Spleen (tissue), 7 donors: ENCODE measurements at regions not wholly inside any gene's neighbourhood (a gene's known extent, or its start where the extent isn't known, plus 50 kb on each side); places are given as distances from the start of the nearest gene placed in this dataset.

Source experiments
- CTCF ChIP-seq, 11 experiments: fragments of 200-600 bp in 7 of 11; fragments of 450-650 bp in 4 of 11; sonication (generic) in 4 of 11; IDR thresholded peaks in 8 of 11; conservative IDR thresholded peaks in 3 of 11; 1 replicate in 7 of 11; 2 replicates in 4 of 11; pipeline versions ENCODE4 v1.4.0 to v1.8.0; 2016 to 2021; ENCODE audit warnings: antibody characterized with exemption in 11 of 11, inconsistent platforms in 4 of 11, mild to moderate bottlenecking in 1 of 11
- POLR2A ChIP-seq, 3 donors: fragments of 450-650 bp; IDR thresholded peaks; one replicate each; pipeline ENCODE4 v1.5.1; 2017; ENCODE audit warnings: antibody characterized with exemption in 3 of 3, mild to moderate bottlenecking in 1 of 3
- POLR2AphosphoS5 ChIP-seq, 3 donors: sonication (generic); formaldehyde crosslinking; IDR thresholded peaks; one replicate each; pipeline ENCODE4 v1.5.1; 2017; ENCODE audit warnings: antibody characterized with exemption in 3 of 3
- donor health status: DM: no; HTN: no; CAD: no; lungs with moderate emphysema.
- donor health status: DM: no; HTN: no; CAD: no.
- donor health status: DM: no; HTN: no; CAD: no.

DNA sequence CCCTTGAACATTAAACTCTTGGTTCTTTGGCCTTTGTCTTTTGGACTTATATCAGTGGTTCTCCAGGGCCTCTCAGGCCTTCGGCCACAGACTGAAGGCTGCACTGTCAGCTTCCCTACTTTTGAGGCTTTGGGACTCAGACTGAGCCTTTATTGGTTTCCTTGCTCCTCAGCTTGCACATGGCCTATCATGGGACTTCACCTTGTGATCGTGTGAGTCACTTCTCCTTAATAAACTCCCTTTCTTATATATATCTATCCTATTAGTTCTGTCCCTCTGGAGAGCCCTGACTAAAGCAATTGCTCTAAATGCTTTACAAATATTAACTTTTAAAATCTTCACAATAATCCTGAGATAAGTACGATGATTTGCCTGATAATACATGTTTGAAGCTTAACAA, 353.6 kb upstream of the TRIB2 start:
- TF ChIP-seq CTCF (IDR thresholded peaks at IDR 0.05 in 8 of 11, conservative IDR thresholded peaks at IDR 0.05 in 3 of 11), result no peak
- no peak for TF ChIP-seq POLR2AphosphoS5 (IDR thresholded peaks at IDR 0.05)
- TF ChIP-seq POLR2A (IDR thresholded peaks at IDR 0.05), result no peak
